ENCODE measurements at regions not wholly inside any gene's neighbourhood (a gene's known extent, or its start where the extent isn't known, plus 50 kb on each side); places are given as distances from the start of the nearest gene placed in this dataset.

- TF ChIP-seq CTCF (IDR thresholded peaks at IDR 0.05; ENCODE audit: low read depth, low read length, poor library complexity, severe bottlenecking) (no peak), EZH2phosphoT487 (IDR thresholded peaks at IDR 0.05; ENCODE audit: borderline replicate concordance, low read length) (no peak)
Measured at GRCh38 chr6:84340422-84340821, 113.0 kb upstream of the CEP162 start.
